ENCODE measurements at regions not wholly inside any gene's neighbourhood (a gene's known extent, or its start where the extent isn't known, plus 50 kb on each side); places are given as distances from the start of the nearest gene placed in this dataset.

- TF ChIP-seq REST (IDR thresholded peaks at IDR 0.05; ENCODE audit: low read depth, low read length) = no peak
- TF ChIP-seq BRCA1 (IDR thresholded peaks at IDR 0.05; ENCODE audit: low read depth, low read length) = no peak
- no peak for TF ChIP-seq SUPT20H (IDR thresholded peaks at IDR 0.05; ENCODE audit: borderline replicate concordance, control insufficient read depth, low read depth, low read length)
- no peak for TF ChIP-seq HCFC1 (IDR thresholded peaks at IDR 0.05; ENCODE audit: low read length)
- peak; percentile 66 for TF ChIP-seq MEF2B (IDR thresholded peaks at IDR 0.05; ENCODE audit: partially characterized antibody, poor library complexity, severe bottlenecking)
- TF ChIP-seq, protein P1, sequence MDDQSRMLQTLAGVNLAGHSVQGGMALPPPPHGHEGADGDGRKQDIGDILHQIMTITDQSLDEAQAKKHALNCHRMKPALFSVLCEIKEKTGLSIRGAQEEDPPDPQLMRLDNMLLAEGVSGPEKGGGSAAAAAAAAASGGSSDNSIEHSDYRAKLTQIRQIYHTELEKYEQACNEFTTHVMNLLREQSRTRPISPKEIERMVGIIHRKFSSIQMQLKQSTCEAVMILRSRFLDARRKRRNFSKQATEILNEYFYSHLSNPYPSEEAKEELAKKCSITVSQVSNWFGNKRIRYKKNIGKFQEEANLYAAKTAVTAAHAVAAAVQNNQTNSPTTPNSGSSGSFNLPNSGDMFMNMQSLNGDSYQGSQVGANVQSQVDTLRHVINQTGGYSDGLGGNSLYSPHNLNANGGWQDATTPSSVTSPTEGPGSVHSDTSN (IDR thresholded peaks at IDR 0.05; ENCODE audit: insufficient replicate concordance, low read depth, low read length) = no peak
- TF ChIP-seq PML (IDR thresholded peaks at IDR 0.05; ENCODE audit: low read length) = no peak
- TF ChIP-seq PRDM15 (CRISPR knock-in tag; IDR thresholded peaks at IDR 0.05) = no peak
- TF ChIP-seq ZNF687 (IDR thresholded peaks at IDR 0.05) = peak; percentile 59; the same call in 1 of the 2 replicates
- TF ChIP-seq KLF5 (IDR thresholded peaks at IDR 0.05; ENCODE audit: partially characterized antibody) = no peak
- no peak for TF ChIP-seq SMC3 (IDR thresholded peaks at IDR 0.05; ENCODE audit: borderline replicate concordance, low read length)
- TF ChIP-seq LARP7 (IDR thresholded peaks at IDR 0.05) = no peak
- no peak for TF ChIP-seq SRF (IDR thresholded peaks at IDR 0.05; ENCODE audit: low read depth in 2 of 2, low read length in 2 of 2)
- no peak for TF ChIP-seq BCL3 (IDR thresholded peaks at IDR 0.05; ENCODE audit: borderline replicate concordance, insufficient read depth, low read depth, low read length, poor library complexity, severe bottlenecking)
Measured at GRCh38 chr5:158398360-158399201, 539.6 kb upstream of the CLINT1 start (continued).
